ENCODE measurements at regions not wholly inside any gene's neighbourhood (a gene's known extent, or its start where the extent isn't known, plus 50 kb on each side); places are given as distances from the start of the nearest gene placed in this dataset.

DNA sequence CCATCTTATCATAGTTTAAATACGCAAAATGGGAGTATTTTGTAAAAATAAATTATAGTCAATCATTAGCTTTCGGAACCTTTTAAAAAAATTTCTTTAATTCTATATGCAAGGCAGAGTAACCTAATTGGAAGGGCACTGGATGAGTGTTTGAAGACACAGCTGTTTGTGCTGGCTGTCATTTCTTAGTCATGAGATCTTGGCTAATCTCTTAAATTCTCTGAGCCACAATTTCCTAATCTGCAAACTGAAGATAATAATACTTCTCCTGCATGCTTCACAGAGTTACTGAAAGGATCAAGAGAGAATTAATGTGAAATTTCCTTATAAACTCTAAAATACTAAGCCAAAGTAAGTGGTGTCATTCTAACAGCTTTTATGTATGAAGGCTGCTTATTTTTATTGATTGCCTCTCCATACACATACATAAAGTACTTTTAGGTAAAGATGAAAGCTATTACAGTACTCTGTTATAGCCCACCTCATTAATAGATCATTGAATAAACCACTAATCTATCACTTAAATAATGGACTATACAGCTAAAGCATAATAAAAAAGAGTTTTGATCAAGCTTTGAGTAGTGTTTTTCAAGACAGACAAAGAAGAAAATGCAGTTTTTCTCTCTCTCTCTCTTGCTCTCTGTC lies 383.7 kb upstream of the IRAK1BP1 start:
- no peak; the same call in 2 of the 3 replicates for ATAC-seq
- TF ChIP-seq ZNF565 (CRISPR knock-in tag; conservative IDR thresholded peaks at IDR 0.05; ENCODE audit: low read depth) (no peak), PPARA (CRISPR knock-in tag; IDR thresholded peaks at IDR 0.05; ENCODE audit: borderline replicate concordance) (no peak), OSR1 (CRISPR knock-in tag; IDR thresholded peaks at IDR 0.05) (no peak), ISL1 (CRISPR knock-in tag; IDR thresholded peaks at IDR 0.05) (no peak), TCF4 (CRISPR knock-in tag; IDR thresholded peaks at IDR 0.05; ENCODE audit: borderline replicate concordance) (no peak), ESRRG (CRISPR knock-in tag; IDR thresholded peaks at IDR 0.05) (no peak), CSDC2 (CRISPR knock-in tag; IDR thresholded peaks at IDR 0.05) (no peak), SNAI2 (CRISPR knock-in tag; IDR thresholded peaks at IDR 0.05) (no peak), ZFP30 (CRISPR knock-in tag; IDR thresholded peaks at IDR 0.05) (no peak), ARNTL (CRISPR knock-in tag; IDR thresholded peaks at IDR 0.05; ENCODE audit: borderline replicate concordance, low read depth) (no peak), RARB (CRISPR knock-in tag; IDR thresholded peaks at IDR 0.05) (no peak), ZC3H10 (CRISPR knock-in tag; IDR thresholded peaks at IDR 0.05) (no peak), BACH2 (CRISPR knock-in tag; IDR thresholded peaks at IDR 0.05; ENCODE audit: borderline replicate concordance) (no peak), ZNF8 (CRISPR knock-in tag; IDR thresholded peaks at IDR 0.05) (no peak)
- TF ChIP-seq, protein P1, sequence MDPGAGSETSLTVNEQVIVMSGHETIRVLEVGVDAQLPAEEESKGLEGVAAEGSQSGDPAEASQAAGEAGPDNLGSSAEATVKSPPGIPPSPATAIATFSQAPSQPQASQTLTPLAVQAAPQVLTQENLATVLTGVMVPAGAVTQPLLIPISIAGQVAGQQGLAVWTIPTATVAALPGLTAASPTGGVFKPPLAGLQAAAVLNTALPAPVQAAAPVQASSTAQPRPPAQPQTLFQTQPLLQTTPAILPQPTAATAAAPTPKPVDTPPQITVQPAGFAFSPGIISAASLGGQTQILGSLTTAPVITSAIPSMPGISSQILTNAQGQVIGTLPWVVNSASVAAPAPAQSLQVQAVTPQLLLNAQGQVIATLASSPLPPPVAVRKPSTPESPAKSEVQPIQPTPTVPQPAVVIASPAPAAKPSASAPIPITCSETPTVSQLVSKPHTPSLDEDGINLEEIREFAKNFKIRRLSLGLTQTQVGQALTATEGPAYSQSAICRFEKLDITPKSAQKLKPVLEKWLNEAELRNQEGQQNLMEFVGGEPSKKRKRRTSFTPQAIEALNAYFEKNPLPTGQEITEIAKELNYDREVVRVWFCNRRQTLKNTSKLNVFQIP (CRISPR knock-in tag; IDR thresholded peaks at IDR 0.05; ENCODE audit: borderline replicate concordance, low read depth): no peak
- TF ChIP-seq, protein P2, sequence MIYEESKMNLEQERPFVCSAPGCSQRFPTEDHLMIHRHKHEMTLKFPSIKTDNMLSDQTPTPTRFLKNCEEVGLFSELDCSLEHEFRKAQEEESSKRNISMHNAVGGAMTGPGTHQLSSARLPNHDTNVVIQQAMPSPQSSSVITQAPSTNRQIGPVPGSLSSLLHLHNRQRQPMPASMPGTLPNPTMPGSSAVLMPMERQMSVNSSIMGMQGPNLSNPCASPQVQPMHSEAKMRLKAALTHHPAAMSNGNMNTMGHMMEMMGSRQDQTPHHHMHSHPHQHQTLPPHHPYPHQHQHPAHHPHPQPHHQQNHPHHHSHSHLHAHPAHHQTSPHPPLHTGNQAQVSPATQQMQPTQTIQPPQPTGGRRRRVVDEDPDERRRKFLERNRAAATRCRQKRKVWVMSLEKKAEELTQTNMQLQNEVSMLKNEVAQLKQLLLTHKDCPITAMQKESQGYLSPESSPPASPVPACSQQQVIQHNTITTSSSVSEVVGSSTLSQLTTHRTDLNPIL (CRISPR knock-in tag; IDR thresholded peaks at IDR 0.05; ENCODE audit: low read depth): no peak
- TF ChIP-seq, protein P3, sequence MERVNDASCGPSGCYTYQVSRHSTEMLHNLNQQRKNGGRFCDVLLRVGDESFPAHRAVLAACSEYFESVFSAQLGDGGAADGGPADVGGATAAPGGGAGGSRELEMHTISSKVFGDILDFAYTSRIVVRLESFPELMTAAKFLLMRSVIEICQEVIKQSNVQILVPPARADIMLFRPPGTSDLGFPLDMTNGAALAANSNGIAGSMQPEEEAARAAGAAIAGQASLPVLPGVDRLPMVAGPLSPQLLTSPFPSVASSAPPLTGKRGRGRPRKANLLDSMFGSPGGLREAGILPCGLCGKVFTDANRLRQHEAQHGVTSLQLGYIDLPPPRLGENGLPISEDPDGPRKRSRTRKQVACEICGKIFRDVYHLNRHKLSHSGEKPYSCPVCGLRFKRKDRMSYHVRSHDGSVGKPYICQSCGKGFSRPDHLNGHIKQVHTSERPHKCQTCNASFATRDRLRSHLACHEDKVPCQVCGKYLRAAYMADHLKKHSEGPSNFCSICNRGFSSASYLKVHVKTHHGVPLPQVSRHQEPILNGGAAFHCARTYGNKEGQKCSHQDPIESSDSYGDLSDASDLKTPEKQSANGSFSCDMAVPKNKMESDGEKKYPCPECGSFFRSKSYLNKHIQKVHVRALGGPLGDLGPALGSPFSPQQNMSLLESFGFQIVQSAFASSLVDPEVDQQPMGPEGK (CRISPR knock-in tag; IDR thresholded peaks at IDR 0.05; ENCODE audit: borderline replicate concordance): no peak

DNA sequence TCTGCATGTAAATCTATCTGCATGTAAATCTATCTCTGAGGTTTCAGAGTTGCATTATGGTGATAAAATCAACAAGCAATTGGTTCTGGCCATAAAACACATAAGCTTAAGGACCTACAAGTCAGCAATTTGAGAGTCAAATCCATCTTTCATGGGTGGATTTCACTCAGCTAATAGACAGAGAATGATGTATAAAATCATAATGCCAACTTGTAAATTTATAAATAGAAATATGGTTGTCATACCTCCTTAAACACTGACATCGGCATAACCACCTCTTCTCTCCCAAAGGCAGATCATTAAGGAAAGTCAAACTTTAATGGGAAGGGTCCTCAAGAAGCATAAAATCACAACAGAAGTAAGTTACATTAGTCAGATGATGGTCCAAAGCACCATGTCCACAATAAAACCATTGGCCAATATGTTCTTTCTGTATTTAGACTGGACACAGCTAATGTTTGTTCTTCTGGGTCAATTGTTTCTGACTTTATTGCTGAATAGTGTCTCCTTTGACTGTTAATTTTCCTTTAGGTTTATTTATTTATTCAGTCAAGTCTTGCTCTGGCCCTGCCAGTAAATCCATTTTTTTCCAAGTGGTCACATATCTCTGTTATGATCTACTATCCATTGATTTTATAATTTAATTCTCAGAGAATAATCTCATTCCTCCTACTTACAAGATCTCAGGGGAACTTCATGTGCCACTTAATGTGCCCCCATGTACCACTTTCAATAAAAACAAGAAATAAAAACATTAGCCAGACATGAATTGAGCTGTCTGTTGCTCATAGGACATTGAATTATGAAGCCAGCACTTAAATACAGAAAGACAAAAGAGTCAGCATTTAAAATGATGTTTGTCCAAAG lies 382.9 kb upstream of the IRAK1BP1 start:
- ATAC-seq: peak; percentile 82
- TF ChIP-seq, protein P4, sequence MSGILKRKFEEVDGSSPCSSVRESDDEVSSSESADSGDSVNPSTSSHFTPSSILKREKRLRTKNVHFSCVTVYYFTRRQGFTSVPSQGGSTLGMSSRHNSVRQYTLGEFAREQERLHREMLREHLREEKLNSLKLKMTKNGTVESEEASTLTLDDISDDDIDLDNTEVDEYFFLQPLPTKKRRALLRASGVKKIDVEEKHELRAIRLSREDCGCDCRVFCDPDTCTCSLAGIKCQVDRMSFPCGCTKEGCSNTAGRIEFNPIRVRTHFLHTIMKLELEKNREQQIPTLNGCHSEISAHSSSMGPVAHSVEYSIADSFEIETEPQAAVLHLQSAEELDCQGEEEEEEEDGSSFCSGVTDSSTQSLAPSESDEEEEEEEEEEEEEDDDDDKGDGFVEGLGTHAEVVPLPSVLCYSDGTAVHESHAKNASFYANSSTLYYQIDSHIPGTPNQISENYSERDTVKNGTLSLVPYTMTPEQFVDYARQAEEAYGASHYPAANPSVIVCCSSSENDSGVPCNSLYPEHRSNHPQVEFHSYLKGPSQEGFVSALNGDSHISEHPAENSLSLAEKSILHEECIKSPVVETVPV (CRISPR knock-in tag; IDR thresholded peaks at IDR 0.05): 0 out of 2 replicates have a peak, but pooled peaks have one; percentile 26
- TF ChIP-seq ESRRG (CRISPR knock-in tag; IDR thresholded peaks at IDR 0.05) (peak; percentile 65; the same call in 1 of the 2 replicates), GLIS3 (CRISPR knock-in tag; IDR thresholded peaks at IDR 0.05) (no peak), ZC3H10 (CRISPR knock-in tag; IDR thresholded peaks at IDR 0.05) (peak; percentile 85), RARB (CRISPR knock-in tag; IDR thresholded peaks at IDR 0.05) (no peak), SNAI2 (CRISPR knock-in tag; IDR thresholded peaks at IDR 0.05) (no peak; the same call in 1 of the 2 replicates), BACH2 (CRISPR knock-in tag; IDR thresholded peaks at IDR 0.05; ENCODE audit: borderline replicate concordance) (no peak), ARNTL (CRISPR knock-in tag; IDR thresholded peaks at IDR 0.05; ENCODE audit: borderline replicate concordance, low read depth) (0 out of 2 replicates have a peak, but pooled peaks have one; percentile 60), ISL1 (CRISPR knock-in tag; IDR thresholded peaks at IDR 0.05) (peak; percentile 95), TCF4 (CRISPR knock-in tag; IDR thresholded peaks at IDR 0.05; ENCODE audit: borderline replicate concordance) (peak; percentile 81; the same call in 1 of the 2 replicates), TOX (CRISPR knock-in tag; IDR thresholded peaks at IDR 0.05; ENCODE audit: borderline replicate concordance) (peak; percentile 40; the same call in 1 of the 2 replicates), ZNF8 (CRISPR knock-in tag; IDR thresholded peaks at IDR 0.05) (peak; percentile 57; the same call in 1 of the 2 replicates)
- TF ChIP-seq, protein P1 (CRISPR knock-in tag; IDR thresholded peaks at IDR 0.05; ENCODE audit: borderline replicate concordance, low read depth): peak; percentile 49; the same call in 1 of the 2 replicates
- TF ChIP-seq, protein P3 (CRISPR knock-in tag; IDR thresholded peaks at IDR 0.05; ENCODE audit: borderline replicate concordance): peak; percentile 85

All from SK-N-SH treated with all-trans-retinoic acid at 6 μM for 48 hours (cell line).